Fibroblast of mammary gland (primary cell): ENCODE measurements at regions not wholly inside any gene's neighbourhood (a gene's known extent, or its start where the extent isn't known, plus 50 kb on each side); places are given as distances from the start of the nearest gene placed in this dataset.
A peak's percentile ranks its signal among the peaks of the same experiment; 100 is the strongest.

Experiments
- DNase-seq: peaks from one replicate; pipeline ENCODE4 v3.0.0-alpha.2; 2010; ENCODE audit warnings: low read depth
- H3K4me3 ChIP-seq: 2 replicates; pipeline ENCODE4 v1.5.1; 2011; ENCODE audit warnings: low read depth, mild to moderate bottlenecking, low read length, moderate library complexity; ENCODE audit not compliant: control insufficient read depth
- CTCF ChIP-seq: conservative IDR thresholded peaks from 2 replicates; pipeline ENCODE4 v1.5.1; 2011; ENCODE audit warnings: low read depth, low read length, inconsistent platforms; ENCODE audit not compliant: control insufficient read depth, insufficient read depth

- DNase-seq: peak; percentile 19
- no peak for TF ChIP-seq CTCF
These were observed 212.8 kb upstream of the RORA start for GRCh38 chr15:61441891-61442290.

DNA sequence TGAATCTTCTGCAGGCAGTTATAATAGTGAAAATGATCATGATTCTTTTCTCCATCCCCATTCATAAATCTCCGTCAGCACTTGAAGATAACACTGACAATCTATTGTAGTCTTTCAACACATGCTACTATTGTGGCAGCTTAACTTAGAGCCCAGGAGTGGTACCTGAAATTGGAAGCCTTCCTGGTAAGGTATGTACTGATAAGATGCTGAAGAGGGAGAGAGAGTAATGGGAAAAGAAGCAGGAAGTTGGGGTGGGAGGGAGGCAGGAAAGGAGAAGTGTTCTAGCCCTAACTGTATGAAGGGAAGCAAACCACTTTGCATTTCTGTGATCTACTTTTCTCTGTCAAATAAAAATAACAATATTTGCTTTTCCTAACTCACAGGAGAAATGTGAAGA, 197.4 kb upstream of the RORA start:
- DNase-seq: no peak
- TF ChIP-seq CTCF: no peak
- no peak overlapping the region for H3K4me3 ChIP-seq

More at GRCh38 chr15:61441891-61442290, 212.8 kb upstream of the RORA start:
- no peak overlapping the region for H3K4me3 ChIP-seq

- TF ChIP-seq CTCF: no peak
- no peak for DNase-seq
- no peak overlapping the region for H3K4me3 ChIP-seq
These were observed 196.8 kb upstream of the RORA start for GRCh38 chr15:61425934-61426333.

DNA sequence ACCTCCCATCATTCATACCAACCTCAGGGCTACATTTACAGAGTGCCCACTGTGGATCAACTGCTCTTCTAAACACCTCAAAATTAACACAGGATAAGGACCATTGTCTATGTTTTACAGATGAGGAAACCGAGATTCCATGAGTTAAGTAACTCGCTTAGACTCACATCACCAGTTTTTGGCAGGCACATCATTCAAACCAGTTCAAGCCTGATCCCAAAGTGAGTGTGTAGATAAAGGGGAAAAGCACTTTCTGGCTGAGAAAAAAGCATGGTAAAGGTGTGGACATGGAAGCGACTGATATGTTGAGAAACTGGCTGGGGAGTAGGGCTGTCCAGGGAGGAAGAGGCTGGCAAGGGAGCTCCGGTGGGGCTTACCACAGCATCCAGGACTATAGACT, 193.7 kb upstream of the RORA start:
- no peak for TF ChIP-seq CTCF
- no peak overlapping the region for H3K4me3 ChIP-seq
- DNase-seq: no peak

DNA sequence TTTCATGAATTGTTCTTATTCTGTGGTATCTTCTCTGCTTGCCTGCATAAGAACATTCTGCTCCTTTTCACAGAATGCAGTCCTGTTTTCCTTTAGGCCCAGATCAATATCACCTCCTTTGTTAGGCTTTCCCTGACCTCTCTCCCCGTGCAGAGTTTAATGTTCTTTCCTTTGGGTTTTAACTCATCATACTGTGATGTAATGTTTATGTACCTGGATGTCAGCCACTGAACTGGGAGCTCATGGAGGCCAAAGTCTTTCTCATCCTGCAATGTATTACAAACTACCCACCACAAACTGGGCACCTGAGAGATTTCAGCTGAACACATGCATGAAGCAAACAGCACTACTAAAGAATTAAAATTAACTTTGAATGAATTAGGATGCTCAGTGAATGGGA, 192.8 kb upstream of the RORA start:
- peak; percentile 32 for DNase-seq
- TF ChIP-seq CTCF: no peak

GRCh38 chr15:61421470-61421869, 192.4 kb upstream of the RORA start:
- H3K4me3 ChIP-seq: no peak overlapping the region
- DNase-seq: no peak
- TF ChIP-seq CTCF: no peak

More for the DNA sequence above, 192.8 kb upstream of the RORA start:
- no peak overlapping the region for H3K4me3 ChIP-seq

DNA sequence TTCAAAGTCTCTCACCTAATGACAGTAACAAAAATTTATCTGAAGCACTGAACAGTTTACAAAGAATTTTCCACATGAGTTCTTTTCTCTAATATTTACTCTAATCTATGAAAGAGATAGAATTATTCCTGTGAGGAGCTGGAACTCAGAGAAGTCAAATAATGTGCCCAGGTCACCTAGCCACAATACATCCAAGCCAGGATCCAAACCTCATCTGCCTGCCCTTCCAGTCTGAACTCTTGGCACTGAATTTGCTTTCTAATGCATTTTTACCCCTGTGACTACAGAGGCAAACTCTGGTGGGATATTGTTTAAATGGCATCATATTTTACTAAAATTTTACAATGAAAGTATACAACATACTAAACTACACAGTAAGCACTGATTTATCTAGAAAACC, 191.4 kb upstream of the RORA start:
- DNase-seq: no peak
- H3K4me3 ChIP-seq: no peak overlapping the region
- TF ChIP-seq CTCF: no peak
